Sigmoid colon (tissue), 4 donors: ENCODE measurements at regions not wholly inside any gene's neighbourhood (a gene's known extent, or its start where the extent isn't known, plus 50 kb on each side); places are given as distances from the start of the nearest gene placed in this dataset.

Source experiments
- CTCF ChIP-seq, 4 experiments: fragments of 450-650 bp in 3 of 4; fragments of 200-600 bp in 1 of 4; IDR thresholded peaks; one replicate each; pipeline ENCODE4 v1.5.1; 2016 to 2019; ENCODE audit warnings: antibody characterized with exemption in 4 of 4, mild to moderate bottlenecking in 3 of 4, moderate library complexity in 2 of 4
- EP300 ChIP-seq, 4 donors: sonication (generic); formaldehyde crosslinking; IDR thresholded peaks; one replicate each; pipeline ENCODE4 v1.6.1; 2017; ENCODE audit warnings: antibody characterized with exemption in 4 of 4
- POLR2A ChIP-seq, 2 donors: fragments of 450-650 bp; IDR thresholded peaks; one replicate each; pipeline ENCODE4 v1.6.1; 2016; ENCODE audit warnings: antibody characterized with exemption in 2 of 2, mild to moderate bottlenecking in 2 of 2, moderate library complexity in 2 of 2
- POLR2AphosphoS5 ChIP-seq, 4 donors: sonication (generic); formaldehyde crosslinking; IDR thresholded peaks; one replicate each; pipeline ENCODE4 v1.6.1; 2017; ENCODE audit warnings: antibody characterized with exemption in 4 of 4

GRCh38 chr16:49112754-49113153 lies 168.9 kb downstream of the CBLN1 start:
- TF ChIP-seq CTCF (IDR thresholded peaks at IDR 0.05) = no peak
- peak; percentile 74 to 92 (median 90) for TF ChIP-seq POLR2AphosphoS5 (IDR thresholded peaks at IDR 0.05)
- TF ChIP-seq POLR2A (IDR thresholded peaks at IDR 0.05) = no peak
- peak; percentile 40 to 92 (median 71) for TF ChIP-seq EP300 (IDR thresholded peaks at IDR 0.05)
